Type B pancreatic cell (in vitro differentiated cells): ENCODE measurements at regions not wholly inside any gene's neighbourhood (a gene's known extent, or its start where the extent isn't known, plus 50 kb on each side); places are given as distances from the start of the nearest gene placed in this dataset.

ENCODE experiments used
- DNase-seq: peaks from one replicate; pipeline ENCODE4 v3.0.0; 2021; ENCODE audit warnings: mixed read lengths; ENCODE audit not compliant: unreplicated experiment; ENCODE audit errors: extremely low spot score
- H3K27ac Mint-ChIP-seq: 2 replicates; pipeline ENCODE4 v1.8.0; 2021; ENCODE audit warnings: mild to moderate bottlenecking, mixed read lengths
- H3K27me3 Mint-ChIP-seq: 2 replicates; pipeline ENCODE4 v1.8.0; 2021; ENCODE audit warnings: mixed read lengths
- H3K36me3 Mint-ChIP-seq: 2 replicates; pipeline ENCODE4 v1.8.0; 2021; ENCODE audit warnings: mixed read lengths
- H3K4me1 Mint-ChIP-seq: one replicate; pipeline ENCODE4 v1.8.0; 2021; ENCODE audit warnings: mixed read lengths; ENCODE audit not compliant: unreplicated experiment
- H3K4me3 Mint-ChIP-seq: 2 replicates; pipeline ENCODE4 v1.8.0; 2021; ENCODE audit warnings: mild to moderate bottlenecking, mixed read lengths
- H3K9me3 Mint-ChIP-seq: 2 replicates; pipeline ENCODE4 v1.8.0; 2021; ENCODE audit warnings: mixed read lengths
- CTCF ChIP-seq: fragments of 200-600 bp; sonication (generic); conservative IDR thresholded peaks from 2 replicates; pipeline ENCODE4 v1.5.0; 2021; ENCODE audit warnings: antibody characterized with exemption, mild to moderate bottlenecking

- no peak for DNase-seq
- Mint-ChIP-seq H3K9me3 (peaks cover 11% of the 10 kb centered on the region), H3K4me1 (peaks cover 21% of the 10 kb centered on the region), H3K4me3 (peak overlapping the region; percentile 21), H3K27me3 (no peaks in the 10 kb centered on the region), H3K36me3 (no peaks in the 10 kb centered on the region), H3K27ac (no peak overlapping the region)
- no peak for TF ChIP-seq CTCF
These were observed 678.6 kb downstream of the BCL11B start for GRCh38 chr14:98593361-98593761.

GRCh38 chr14:98594156-98594555 is 677.8 kb downstream of the BCL11B start:
- H3K27ac Mint-ChIP-seq: no peak overlapping the region
- H3K9me3 Mint-ChIP-seq: peaks cover 11% of the 10 kb centered on the region
- DNase-seq: no peak
- no peak overlapping the region for H3K4me3 Mint-ChIP-seq
- H3K27me3 Mint-ChIP-seq: no peaks in the 10 kb centered on the region
- peaks cover 21% of the 10 kb centered on the region for H3K4me1 Mint-ChIP-seq
- TF ChIP-seq CTCF: no peak
- no peaks in the 10 kb centered on the region for H3K36me3 Mint-ChIP-seq

- H3K4me3 Mint-ChIP-seq: no peak overlapping the region
These were observed 673.4 kb downstream of the BCL11B start for GRCh38 chr14:98598576-98598975.

GRCh38 chr14:98599082-98599481 is 672.9 kb downstream of the BCL11B start:
- no peak for DNase-seq
- Mint-ChIP-seq H3K4me1 (peaks cover 3% of the 10 kb centered on the region), H3K27ac (no peak overlapping the region), H3K4me3 (no peak overlapping the region), H3K9me3 (peaks cover 7% of the 10 kb centered on the region), H3K36me3 (no peaks in the 10 kb centered on the region), H3K27me3 (peaks cover 6% of the 10 kb centered on the region)
- TF ChIP-seq CTCF: no peak

More at GRCh38 chr14:98598576-98598975, 673.4 kb downstream of the BCL11B start:
- Mint-ChIP-seq H3K27me3 (peaks cover 4% of the 10 kb centered on the region), H3K9me3 (peaks cover 11% of the 10 kb centered on the region), H3K4me1 (peaks cover 9% of the 10 kb centered on the region), H3K36me3 (no peaks in the 10 kb centered on the region), H3K27ac (no peak overlapping the region)
- no peak for DNase-seq
- no peak for TF ChIP-seq CTCF

- TF ChIP-seq CTCF: no peak
- H3K4me3 Mint-ChIP-seq: no peak overlapping the region
- no peak overlapping the region for H3K27ac Mint-ChIP-seq
- H3K4me1 Mint-ChIP-seq: no peaks in the 10 kb centered on the region
- no peaks in the 10 kb centered on the region for H3K36me3 Mint-ChIP-seq
- no peaks in the 10 kb centered on the region for H3K9me3 Mint-ChIP-seq
- DNase-seq: no peak
- H3K27me3 Mint-ChIP-seq: peaks cover 9% of the 10 kb centered on the region
These were observed 669.0 kb downstream of the BCL11B start for GRCh38 chr14:98602983-98603382.

GRCh38 chr14:98605043-98605442 is 667.0 kb downstream of the BCL11B start:
- Mint-ChIP-seq H3K4me3 (no peak overlapping the region), H3K27me3 (peaks cover 9% of the 10 kb centered on the region), H3K27ac (no peak overlapping the region), H3K4me1 (no peaks in the 10 kb centered on the region), H3K36me3 (no peaks in the 10 kb centered on the region), H3K9me3 (no peaks in the 10 kb centered on the region)
- no peak for TF ChIP-seq CTCF
- no peak for DNase-seq
